NB4 (cell line): ENCODE measurements at regions not wholly inside any gene's neighbourhood (a gene's known extent, or its start where the extent isn't known, plus 50 kb on each side); places are given as distances from the start of the nearest gene placed in this dataset.

Source experiments
- DNase-seq: peaks from one replicate; pipeline ENCODE4 v3.0.0; 2010; ENCODE audit warnings: low read depth
- H3K4me3 ChIP-seq: one replicate; pipeline ENCODE4 v1.5.1; 2011; ENCODE audit warnings: mild to moderate bottlenecking, low read depth, low read length, moderate library complexity
- CTCF ChIP-seq: IDR thresholded peaks from one replicate; pipeline ENCODE4 v1.5.1; 2012; ENCODE audit warnings: low read depth, low read length
- MAX ChIP-seq: IDR thresholded peaks from 2 replicates; pipeline ENCODE4 v1.6.1; 2011; ENCODE audit warnings: low read depth, low read length
- MYC ChIP-seq: IDR thresholded peaks from 2 replicates; pipeline ENCODE4 v1.6.1; 2011; ENCODE audit warnings: low read depth, low read length
- POLR2A ChIP-seq: IDR thresholded peaks from 2 replicates; pipeline ENCODE4 v1.6.1; 2011; ENCODE audit warnings: mild to moderate bottlenecking; ENCODE audit not compliant: insufficient read length; ENCODE audit errors: extremely low read depth

DNA sequence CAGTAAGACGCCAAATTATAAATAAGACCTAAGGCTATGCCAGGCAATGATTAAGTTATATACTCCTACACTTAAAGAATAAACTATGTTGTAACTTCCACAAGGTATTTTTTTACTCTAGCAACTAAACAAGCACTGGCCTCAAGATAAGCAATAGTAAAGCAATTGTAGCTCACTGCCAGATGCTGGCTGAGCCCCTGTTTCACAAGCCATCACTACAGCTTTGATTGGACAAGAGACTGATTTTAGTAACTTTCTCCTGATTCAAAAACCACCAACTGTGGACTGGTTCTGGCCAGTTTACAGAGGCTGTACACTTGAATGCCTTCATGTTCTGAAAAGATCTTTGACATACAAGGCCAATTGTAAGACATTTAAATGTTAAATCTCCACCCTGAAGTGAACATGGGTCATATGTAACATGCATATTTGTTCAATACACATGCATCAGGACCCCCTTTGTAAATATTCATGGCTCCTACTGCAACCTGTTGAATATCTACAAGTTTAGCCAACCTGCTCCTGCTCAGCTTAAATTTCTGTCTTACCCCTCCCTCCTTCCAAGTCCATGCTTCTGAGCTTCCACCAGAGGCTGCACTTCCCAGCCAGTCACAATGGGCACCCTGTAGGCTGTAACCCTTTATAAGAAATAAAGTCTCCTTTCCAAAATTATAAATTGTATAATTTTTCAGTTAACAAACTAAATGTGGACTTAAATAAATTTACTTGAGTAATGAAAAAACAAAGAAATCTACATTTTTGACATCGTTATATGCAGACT, 423.6 kb downstream of the ANKRD50 start:
- no peak for TF ChIP-seq MAX
- no peak for TF ChIP-seq MYC
- TF ChIP-seq POLR2A: no peak
- TF ChIP-seq CTCF: no peak
- no peak overlapping the region for H3K4me3 ChIP-seq
- no peak for DNase-seq

DNA sequence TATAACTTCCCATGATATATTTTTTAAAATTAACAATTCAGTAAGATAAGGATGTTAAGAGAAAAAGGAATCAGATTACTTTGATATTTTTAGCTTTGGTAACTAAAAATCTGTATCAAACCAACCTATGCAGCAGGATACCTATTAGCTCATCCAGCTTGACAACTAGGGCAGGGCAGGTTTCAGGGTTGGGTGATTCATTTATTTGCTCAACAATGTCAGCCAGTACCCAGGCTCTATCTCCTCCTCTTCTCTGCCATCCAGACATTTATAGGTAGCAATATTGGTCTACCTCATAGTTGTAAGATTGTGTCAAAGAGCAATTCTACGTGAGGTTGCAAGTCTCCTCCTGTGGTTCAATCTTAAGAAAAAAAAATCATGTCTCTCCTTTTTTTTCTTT, 421.9 kb downstream of the ANKRD50 start:
- H3K4me3 ChIP-seq: no peak overlapping the region
- DNase-seq: no peak
- no peak for TF ChIP-seq CTCF
- TF ChIP-seq MAX: no peak
- TF ChIP-seq MYC: no peak
- TF ChIP-seq POLR2A: no peak

DNA sequence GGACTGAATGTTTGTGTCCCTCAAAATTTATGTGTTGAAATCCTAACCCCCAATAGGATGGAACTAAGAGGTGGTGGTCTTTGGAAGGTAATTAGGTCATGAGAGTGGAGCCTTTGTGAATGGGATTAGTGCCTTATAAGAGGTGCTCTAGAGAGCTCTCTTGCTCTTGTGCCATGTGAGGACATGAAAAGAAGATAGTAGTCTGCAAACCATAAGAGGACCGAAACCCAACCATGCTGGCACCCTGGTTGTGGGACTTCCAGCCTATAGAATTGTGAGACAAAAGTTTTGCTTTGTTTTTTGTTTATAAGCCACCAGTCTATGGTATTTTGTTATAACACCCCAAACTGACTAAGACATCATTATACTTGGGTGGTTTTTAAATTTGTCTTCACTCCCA, 417.1 kb downstream of the ANKRD50 start:
- H3K4me3 ChIP-seq: no peak overlapping the region
- DNase-seq: no peak
- TF ChIP-seq MYC (no peak), MAX (no peak)

DNA sequence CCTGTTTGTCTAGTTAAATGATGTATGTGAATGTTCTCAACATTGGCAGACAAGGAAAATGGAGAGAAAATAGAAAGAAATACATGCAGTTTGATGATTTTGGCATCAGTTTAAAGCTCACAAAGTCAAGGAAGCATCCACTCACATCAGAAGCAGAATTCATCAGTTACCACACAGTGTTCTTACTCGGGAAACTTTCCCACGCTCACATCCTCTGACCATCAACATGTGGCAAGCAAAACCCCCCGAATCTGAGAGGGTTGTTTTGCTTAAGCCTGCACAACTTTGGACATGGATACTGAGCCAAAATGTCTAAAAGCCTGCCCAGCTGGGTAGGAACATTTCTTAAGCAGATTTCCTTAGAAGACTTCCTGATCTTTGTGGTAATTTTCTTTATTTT, 407.6 kb downstream of the ANKRD50 start:
- no peak overlapping the region for H3K4me3 ChIP-seq
- no peak for TF ChIP-seq POLR2A
- TF ChIP-seq CTCF: no peak
- no peak for TF ChIP-seq MYC
- no peak for TF ChIP-seq MAX
- DNase-seq: no peak

DNA sequence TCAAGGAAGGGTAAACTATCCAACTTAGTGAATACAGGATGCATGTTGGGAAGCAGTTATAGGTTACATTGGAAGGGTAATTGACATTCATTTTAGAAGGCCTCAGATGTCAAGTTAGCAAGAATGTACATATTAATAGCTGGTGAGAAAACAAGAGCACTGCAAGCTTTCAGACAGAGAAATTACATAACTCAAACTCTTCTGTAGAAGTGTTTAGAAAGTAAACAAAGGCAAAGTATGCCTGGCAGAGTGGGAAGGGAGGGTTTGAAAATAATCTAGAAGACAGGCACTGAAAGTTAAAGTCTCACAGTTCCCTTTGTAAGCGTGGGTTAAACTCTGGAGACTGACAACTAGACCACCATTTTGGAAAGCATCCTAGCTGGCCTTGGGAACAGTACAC, 406.2 kb downstream of the ANKRD50 start:
- no peak overlapping the region for H3K4me3 ChIP-seq
- no peak for DNase-seq
- TF ChIP-seq POLR2A: no peak
- no peak for TF ChIP-seq CTCF
- TF ChIP-seq MAX: no peak
- no peak for TF ChIP-seq MYC

DNA sequence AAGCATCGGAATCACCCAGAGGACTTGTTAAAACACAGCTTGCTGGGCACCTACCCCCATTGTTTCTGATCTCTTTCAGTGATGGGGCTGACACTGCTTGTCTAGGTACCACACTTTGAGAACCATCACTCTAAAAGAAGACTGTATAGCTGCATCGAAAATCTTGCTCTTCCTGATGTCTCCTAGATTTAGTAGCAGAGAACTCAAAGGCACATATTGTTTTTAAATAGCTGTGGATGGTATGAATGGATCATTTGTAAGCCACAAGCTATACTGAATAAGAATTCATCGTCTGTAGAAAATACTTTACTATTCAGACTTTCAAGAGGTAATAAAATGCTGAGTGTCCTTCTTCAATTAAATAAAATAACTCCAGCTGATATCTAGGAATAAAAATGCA, 405.4 kb downstream of the ANKRD50 start:
- H3K4me3 ChIP-seq: no peak overlapping the region
- no peak for DNase-seq
- no peak for TF ChIP-seq MYC
- no peak for TF ChIP-seq POLR2A
- no peak for TF ChIP-seq CTCF
- no peak for TF ChIP-seq MAX
